Kidney epithelial cell (primary cell): ENCODE measurements at regions not wholly inside any gene's neighbourhood (a gene's known extent, or its start where the extent isn't known, plus 50 kb on each side); places are given as distances from the start of the nearest gene placed in this dataset.

ENCODE experiments used
- DNase-seq: peaks from one replicate; pipeline ENCODE4 v3.0.0-alpha.2; 2010; ENCODE audit warnings: low read depth
- H3K27me3 ChIP-seq: 2 replicates; pipeline ENCODE4 v1.6.0; 2011; ENCODE audit warnings: low read length; ENCODE audit not compliant: control insufficient read depth, insufficient read depth
- H3K36me3 ChIP-seq: 2 replicates; pipeline ENCODE4 v1.5.1; 2011; ENCODE audit warnings: low read length; ENCODE audit not compliant: control insufficient read depth, insufficient read depth
- H3K4me3 ChIP-seq: 2 replicates; pipeline ENCODE4 v1.5.1; 2011; ENCODE audit warnings: low read depth, mild to moderate bottlenecking, control low read depth, low read length
- TF ChIP-seq, protein P1 (sequence below): IDR thresholded peaks from 2 replicates; pipeline ENCODE4 v1.5.1; 2011; ENCODE audit warnings: mild to moderate bottlenecking, moderate library complexity, low read length, control low read depth, inconsistent platforms; ENCODE audit not compliant: insufficient read depth, poor library complexity, severe bottlenecking

DNA sequence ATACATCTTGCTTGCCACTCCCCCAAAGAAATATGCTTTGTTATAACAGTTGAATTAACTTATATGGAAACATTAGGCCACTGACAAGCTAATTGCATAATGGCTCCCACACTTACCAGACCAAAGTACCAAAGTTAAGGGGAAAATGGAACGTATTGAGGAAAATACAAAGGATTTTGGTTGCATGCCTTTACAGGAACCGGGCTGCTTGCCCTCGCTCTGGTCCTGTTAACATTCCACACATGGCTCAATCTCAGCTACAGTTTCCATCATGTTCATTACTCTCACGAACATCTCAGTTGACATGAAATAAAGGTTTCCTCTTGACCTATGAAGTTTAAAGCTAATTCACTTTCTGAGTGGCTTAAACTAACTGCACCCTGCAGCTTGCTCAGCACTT is 220.7 kb upstream of the RXFP2 start:
- TF ChIP-seq, protein P1, sequence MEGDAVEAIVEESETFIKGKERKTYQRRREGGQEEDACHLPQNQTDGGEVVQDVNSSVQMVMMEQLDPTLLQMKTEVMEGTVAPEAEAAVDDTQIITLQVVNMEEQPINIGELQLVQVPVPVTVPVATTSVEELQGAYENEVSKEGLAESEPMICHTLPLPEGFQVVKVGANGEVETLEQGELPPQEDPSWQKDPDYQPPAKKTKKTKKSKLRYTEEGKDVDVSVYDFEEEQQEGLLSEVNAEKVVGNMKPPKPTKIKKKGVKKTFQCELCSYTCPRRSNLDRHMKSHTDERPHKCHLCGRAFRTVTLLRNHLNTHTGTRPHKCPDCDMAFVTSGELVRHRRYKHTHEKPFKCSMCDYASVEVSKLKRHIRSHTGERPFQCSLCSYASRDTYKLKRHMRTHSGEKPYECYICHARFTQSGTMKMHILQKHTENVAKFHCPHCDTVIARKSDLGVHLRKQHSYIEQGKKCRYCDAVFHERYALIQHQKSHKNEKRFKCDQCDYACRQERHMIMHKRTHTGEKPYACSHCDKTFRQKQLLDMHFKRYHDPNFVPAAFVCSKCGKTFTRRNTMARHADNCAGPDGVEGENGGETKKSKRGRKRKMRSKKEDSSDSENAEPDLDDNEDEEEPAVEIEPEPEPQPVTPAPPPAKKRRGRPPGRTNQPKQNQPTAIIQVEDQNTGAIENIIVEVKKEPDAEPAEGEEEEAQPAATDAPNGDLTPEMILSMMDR, result no peak
- Histone ChIP-seq H3K36me3 (no peaks in the 10 kb centered on the region), H3K27me3 (no peaks in the 10 kb centered on the region), H3K4me3 (no peak overlapping the region)
- no peak for DNase-seq

DNA sequence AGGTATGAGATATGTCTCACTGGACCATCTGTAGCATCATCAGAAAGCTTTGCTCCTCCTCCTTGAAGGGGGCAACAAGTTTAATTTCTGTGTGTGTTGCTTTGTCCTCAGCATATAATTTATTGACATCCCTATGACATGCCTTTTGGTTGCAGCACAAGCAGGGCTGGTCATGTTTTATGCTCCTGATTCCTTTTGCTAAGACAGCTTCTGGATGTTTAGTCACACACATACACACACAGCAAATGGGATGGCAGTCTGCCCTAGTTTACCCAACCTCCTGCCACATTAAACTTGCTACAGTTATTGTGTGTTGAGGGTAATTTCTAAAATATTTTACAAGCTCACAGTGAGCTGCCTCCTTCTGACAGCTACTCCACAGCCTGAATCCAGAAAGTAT is 217.9 kb upstream of the RXFP2 start:
- Histone ChIP-seq H3K4me3 (no peak overlapping the region), H3K27me3 (no peaks in the 10 kb centered on the region), H3K36me3 (no peaks in the 10 kb centered on the region)
- DNase-seq, result no peak
- TF ChIP-seq, protein P1, result no peak

DNA sequence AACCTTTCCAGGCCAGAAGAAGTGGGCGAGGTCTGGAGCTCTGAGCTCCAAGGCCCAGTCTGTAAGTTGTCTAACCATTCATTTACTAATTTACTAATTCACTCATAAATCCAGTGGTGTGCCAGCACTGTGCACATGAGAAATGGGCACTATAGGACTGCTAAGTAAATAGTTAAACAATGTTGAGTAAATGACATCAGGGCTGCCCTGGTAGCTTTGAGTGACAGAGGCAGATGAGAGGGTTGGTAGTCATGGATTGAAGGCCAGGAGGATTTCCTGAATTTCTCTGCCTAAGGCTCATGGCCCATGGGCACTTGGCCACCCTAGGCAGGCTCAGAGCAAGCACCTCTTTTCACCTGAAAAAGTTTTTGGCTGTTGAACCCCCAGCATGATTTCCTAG is 216.9 kb upstream of the RXFP2 start:
- DNase-seq, result no peak
- Histone ChIP-seq H3K36me3 (no peaks in the 10 kb centered on the region), H3K27me3 (no peaks in the 10 kb centered on the region), H3K4me3 (no peak overlapping the region)
- TF ChIP-seq, protein P1, result no peak

DNA sequence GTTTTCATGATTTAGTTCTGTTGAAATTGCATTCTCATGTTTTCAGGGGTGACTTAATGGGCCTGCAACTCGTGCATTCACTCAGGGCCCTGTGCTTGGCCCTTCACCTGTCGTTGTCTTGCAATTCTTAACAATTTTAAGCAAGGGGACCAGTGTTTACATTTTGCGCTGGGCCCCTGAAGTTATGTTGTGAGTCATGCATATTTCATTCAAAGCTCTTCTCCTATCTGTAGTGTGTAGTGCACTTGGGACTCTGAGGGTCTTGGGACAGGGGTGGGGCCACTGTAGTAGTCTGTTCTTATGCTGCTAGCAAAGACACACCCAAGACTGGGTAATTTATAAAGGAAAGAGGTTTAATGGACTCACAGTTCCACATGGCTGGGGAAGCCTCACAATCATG is 211.2 kb upstream of the RXFP2 start:
- TF ChIP-seq, protein P1, result no peak
- Histone ChIP-seq H3K36me3 (no peaks in the 10 kb centered on the region), H3K27me3 (no peaks in the 10 kb centered on the region), H3K4me3 (no peak overlapping the region)
- DNase-seq, result no peak

DNA sequence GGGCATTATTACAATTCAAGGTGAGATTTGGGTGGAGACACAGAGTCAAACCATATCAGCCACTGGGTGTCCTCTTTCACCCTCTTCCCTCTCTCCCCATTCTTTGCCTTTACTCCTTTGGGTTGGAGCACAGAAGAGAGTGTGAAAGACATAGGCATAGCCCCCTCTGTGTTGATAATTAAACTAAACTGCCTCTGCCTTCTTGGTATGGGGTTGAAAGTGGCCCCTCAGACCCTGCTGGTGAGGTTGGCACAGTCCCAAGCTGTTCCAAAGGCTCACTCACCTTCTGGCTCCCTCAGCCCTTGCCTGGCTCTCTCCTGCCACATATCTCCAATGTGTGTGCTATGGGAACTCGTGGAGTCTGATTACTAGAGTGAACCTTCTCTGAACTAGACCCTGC is 210.6 kb upstream of the RXFP2 start:
- TF ChIP-seq, protein P1, result no peak
- DNase-seq, result no peak
- Histone ChIP-seq H3K27me3 (no peaks in the 10 kb centered on the region), H3K36me3 (no peaks in the 10 kb centered on the region), H3K4me3 (no peak overlapping the region)

DNA sequence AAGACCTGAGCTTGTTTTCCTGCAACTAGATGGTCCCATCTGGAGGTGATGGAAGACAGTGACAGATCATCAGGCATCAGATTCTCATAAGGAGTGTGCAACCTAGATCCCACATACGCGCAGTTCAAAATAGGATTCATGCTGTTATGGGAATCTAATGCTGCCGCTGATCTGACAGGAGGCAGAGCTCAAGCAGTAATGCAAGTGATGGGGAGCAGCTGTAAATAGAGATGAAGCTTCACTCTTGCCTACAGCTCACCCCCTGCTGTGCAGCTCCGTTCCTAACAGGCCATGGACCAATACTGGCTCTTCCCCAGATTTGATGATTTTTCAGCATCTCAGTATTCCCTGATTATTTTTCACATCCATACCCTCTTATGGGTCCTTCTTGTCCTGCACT is 208.4 kb upstream of the RXFP2 start:
- H3K27me3 ChIP-seq, result no peaks in the 10 kb centered on the region
- TF ChIP-seq, protein P1, result no peak
- H3K36me3 ChIP-seq, result no peaks in the 10 kb centered on the region
- no peak overlapping the region for H3K4me3 ChIP-seq
- DNase-seq, result no peak
